Liver (tissue), 8 donors: ENCODE measurements at regions not wholly inside any gene's neighbourhood (a gene's known extent, or its start where the extent isn't known, plus 50 kb on each side); places are given as distances from the start of the nearest gene placed in this dataset.

Source experiments
- DNase-seq: peaks from one replicate; pipeline ENCODE4 v3.0.0-alpha.2; 2017; ENCODE audit warnings: low spot score
- H3K27ac ChIP-seq, 2 donors: one replicate each; pipeline ENCODE4 v1.7.0; 2013; ENCODE audit warnings: inconsistent platforms in 2 of 2, low read length in 2 of 2, control low read depth in 1 of 2, low read depth in 1 of 2, mild to moderate bottlenecking in 1 of 2
- H3K27me3 ChIP-seq, 4 donors: one replicate each; pipeline versions ENCODE4 v1.6.1 to v1.7.0; 2013; ENCODE audit warnings: low read length in 3 of 4, inconsistent platforms in 1 of 4, mild to moderate bottlenecking in 1 of 4, moderate library complexity in 1 of 4; ENCODE audit not compliant: control insufficient read depth in 4 of 4, insufficient read depth in 4 of 4
- H3K36me3 ChIP-seq, 4 donors: one replicate each; pipeline versions ENCODE4 v1.6.1 to v1.7.0; 2013; ENCODE audit warnings: low read length in 3 of 4, mild to moderate bottlenecking in 3 of 4, low read depth in 1 of 4, moderate library complexity in 1 of 4; ENCODE audit not compliant: control insufficient read depth in 4 of 4, insufficient read depth in 3 of 4
- H3K4me1 ChIP-seq, 4 donors: one replicate each; pipeline versions ENCODE4 v1.6.1 to v1.7.0; 2013; ENCODE audit warnings: low read length in 3 of 4, mild to moderate bottlenecking in 3 of 4, moderate library complexity in 1 of 4; ENCODE audit not compliant: control insufficient read depth in 4 of 4, insufficient read depth in 4 of 4
- H3K4me3 ChIP-seq, 3 donors: one replicate each; pipeline versions ENCODE4 v1.6.1 to v1.7.0; 2013; ENCODE audit warnings: low read length in 3 of 3, control low read depth in 1 of 3, low read depth in 1 of 3, mild to moderate bottlenecking in 1 of 3
- H3K9ac ChIP-seq, 2 donors: one replicate each; pipeline ENCODE4 v1.7.0; 2013; ENCODE audit warnings: low read length in 2 of 2, mild to moderate bottlenecking in 2 of 2, moderate library complexity in 2 of 2, control low read depth in 1 of 2, low read depth in 1 of 2
- H3K9me3 ChIP-seq, 4 donors: one replicate each; pipeline versions ENCODE4 v1.6.1 to v1.7.0; 2013; ENCODE audit warnings: low read length in 3 of 4; ENCODE audit not compliant: control insufficient read depth in 4 of 4
- ATF3 ChIP-seq: IDR thresholded peaks from 2 replicates; pipeline ENCODE4 v1.6.1; 2016; ENCODE audit warnings: antibody characterized with exemption
- CTCF ChIP-seq: fragments of 150-350 bp; IDR thresholded peaks from 2 replicates; pipeline ENCODE4 v1.5.1; 2017; ENCODE audit warnings: improper control_type of control experiment, low read depth, low read length; ENCODE audit not compliant: missing input control
- EGR1 ChIP-seq, 2 donors: IDR thresholded peaks; 2 replicates each; pipeline ENCODE4 v1.6.1; 2016 to 2018; ENCODE audit warnings: antibody characterized with exemption in 2 of 2, low read depth in 2 of 2
- FOXA1 ChIP-seq: IDR thresholded peaks from 2 replicates; pipeline ENCODE4 v1.6.1; 2016; ENCODE audit warnings: antibody characterized with exemption
- FOXA2 ChIP-seq: IDR thresholded peaks from 2 replicates; pipeline ENCODE4 v1.6.1; 2016; ENCODE audit warnings: antibody characterized with exemption
- GABPA ChIP-seq, 2 donors: IDR thresholded peaks in 1 of 2; conservative IDR thresholded peaks in 1 of 2; 2 replicates each; pipeline ENCODE4 v1.6.1; 2016; ENCODE audit warnings: antibody characterized with exemption in 2 of 2, mild to moderate bottlenecking in 1 of 2, moderate library complexity in 1 of 2
- HNF4A ChIP-seq, 2 donors: conservative IDR thresholded peaks; 2 replicates each; pipeline ENCODE4 v1.6.1; 2016; ENCODE audit warnings: antibody characterized with exemption in 2 of 2, mild to moderate bottlenecking in 2 of 2
- HNF4G ChIP-seq: IDR thresholded peaks from 2 replicates; pipeline ENCODE4 v1.6.1; 2016; ENCODE audit warnings: antibody characterized with exemption
- JUND ChIP-seq, 2 donors: IDR thresholded peaks; 2 replicates each; pipeline ENCODE4 v1.6.1; 2016; ENCODE audit warnings: antibody characterized with exemption in 2 of 2
- MAX ChIP-seq: IDR thresholded peaks from 2 replicates; pipeline ENCODE4 v1.6.1; 2016; ENCODE audit warnings: antibody characterized with exemption
- NR2F2 ChIP-seq: IDR thresholded peaks from 2 replicates; pipeline ENCODE4 v1.6.1; 2016; ENCODE audit warnings: antibody characterized with exemption
- RAD21 ChIP-seq, 2 donors: IDR thresholded peaks; 2 replicates each; pipeline ENCODE4 v1.6.1; 2016; ENCODE audit warnings: antibody characterized with exemption in 2 of 2, mild to moderate bottlenecking in 2 of 2
- RXRA ChIP-seq, 2 donors: IDR thresholded peaks; 2 replicates each; pipeline ENCODE4 v1.6.1; 2017 to 2018; ENCODE audit warnings: antibody characterized with exemption in 2 of 2, mild to moderate bottlenecking in 1 of 2
- TAF1 ChIP-seq: conservative IDR thresholded peaks from 2 replicates; pipeline ENCODE4 v1.6.1; 2016; ENCODE audit warnings: antibody characterized with exemption, mild to moderate bottlenecking
- YY1 ChIP-seq: IDR thresholded peaks from 2 replicates; pipeline ENCODE4 v1.6.1; 2016; ENCODE audit warnings: antibody characterized with exemption, mild to moderate bottlenecking
- WGBS: extraction: QIAGEN DNeasy Blood & Tissue Kit; methylation state at CpG from one replicate; pipeline ENCODE4 v1.1.7; 2013; 5-methylcytosine and 5-hydroxymethylcytosine counted together
- TF ChIP-seq, protein P1 (sequence below): IDR thresholded peaks from 2 replicates; pipeline ENCODE4 v1.6.1; 2016; ENCODE audit warnings: antibody characterized with exemption, mild to moderate bottlenecking
- TF ChIP-seq, protein P2 (sequence below): IDR thresholded peaks from 2 replicates; pipeline ENCODE4 v1.6.1; 2016; ENCODE audit warnings: antibody characterized with exemption
- donor health status: healthy.
- donor health status: healthy.
- donor health status: healthy.
- donor health status: healthy.
- donor health status: healthy.

DNA sequence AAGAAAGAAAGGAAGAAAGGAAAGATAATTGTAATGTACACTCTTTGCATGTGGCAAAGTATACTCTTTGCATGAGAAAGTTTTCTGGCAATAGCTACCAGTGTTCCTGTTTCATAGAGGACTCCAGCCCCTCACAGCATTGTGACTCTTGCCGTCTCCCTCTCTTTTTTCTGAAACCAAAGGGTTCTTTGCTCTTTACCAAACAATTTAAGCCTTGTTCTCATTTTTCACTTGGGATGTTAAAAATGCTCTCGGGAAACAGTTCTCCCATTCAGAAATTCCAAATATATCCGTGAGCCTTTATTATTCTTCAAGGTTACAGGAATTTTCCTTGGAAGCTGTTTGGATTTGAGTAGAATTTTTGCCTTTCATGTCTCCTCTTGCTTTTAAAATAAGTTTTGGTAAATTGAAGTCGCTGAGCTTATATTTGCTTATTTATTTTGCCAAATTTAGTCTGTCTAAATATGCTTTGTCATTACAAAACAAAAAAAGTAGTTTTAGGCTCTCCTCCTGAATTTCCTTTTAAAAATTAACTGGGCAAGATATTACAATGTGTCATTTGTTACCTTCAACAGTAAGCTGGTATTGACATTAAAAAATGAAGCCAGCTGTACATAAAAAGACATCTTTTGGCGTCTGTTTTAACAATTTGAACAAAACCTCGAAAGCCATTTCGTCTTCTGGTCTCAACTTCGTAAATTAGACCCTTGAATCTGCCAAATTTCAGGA is 103.8 kb upstream of the ARMC2 start:
- TF ChIP-seq TAF1 = no peak
- TF ChIP-seq HNF4A (conservative IDR thresholded peaks at IDR 0.05) = peak in 1 of 2 donors; percentile 12
- peak; percentile 22 for TF ChIP-seq FOXA2
- no peak for TF ChIP-seq RAD21 (IDR thresholded peaks at IDR 0.05)
- no peak for TF ChIP-seq FOXA1
- Histone ChIP-seq H3K4me1 (peaks cover 5 to 26% (median 16%) of the 10 kb centered on the region in 4 donors), H3K27ac (no peak overlapping the region), H3K4me3 (no peak overlapping the region), H3K9me3 (no peaks in the 10 kb centered on the region), H3K27me3 (no peaks in the 10 kb centered on the region), H3K36me3 (no peaks in the 10 kb centered on the region), H3K9ac (no peak overlapping the region)
- 41% methylated on average over 8 of the region's 8 CpGs for WGBS
- no peak for DNase-seq

- Histone ChIP-seq H3K4me1 (peaks cover 5 to 25% (median 16%) of the 10 kb centered on the region in 4 donors), H3K36me3 (no peaks in the 10 kb centered on the region), H3K27ac (no peak overlapping the region), H3K9me3 (no peaks in the 10 kb centered on the region), H3K4me3 (no peak overlapping the region), H3K9ac (no peak overlapping the region), H3K27me3 (no peaks in the 10 kb centered on the region)
- no peak for DNase-seq
- TF ChIP-seq CTCF (no peak), MAX (no peak), ATF3 (no peak), TAF1 (no peak), EGR1 (IDR thresholded peaks at IDR 0.05; ENCODE audit: low read depth in 2 of 2) (no peak), HNF4G (no peak), RAD21 (IDR thresholded peaks at IDR 0.05) (no peak), FOXA2 (no peak), YY1 (no peak), GABPA (IDR thresholded peaks at IDR 0.05 in 1 of 2, conservative IDR thresholded peaks at IDR 0.05 in 1 of 2) (no peak), JUND (IDR thresholded peaks at IDR 0.05) (no peak), NR2F2 (no peak), RXRA (IDR thresholded peaks at IDR 0.05) (no peak), HNF4A (conservative IDR thresholded peaks at IDR 0.05) (no peak)
- TF ChIP-seq, protein P1, sequence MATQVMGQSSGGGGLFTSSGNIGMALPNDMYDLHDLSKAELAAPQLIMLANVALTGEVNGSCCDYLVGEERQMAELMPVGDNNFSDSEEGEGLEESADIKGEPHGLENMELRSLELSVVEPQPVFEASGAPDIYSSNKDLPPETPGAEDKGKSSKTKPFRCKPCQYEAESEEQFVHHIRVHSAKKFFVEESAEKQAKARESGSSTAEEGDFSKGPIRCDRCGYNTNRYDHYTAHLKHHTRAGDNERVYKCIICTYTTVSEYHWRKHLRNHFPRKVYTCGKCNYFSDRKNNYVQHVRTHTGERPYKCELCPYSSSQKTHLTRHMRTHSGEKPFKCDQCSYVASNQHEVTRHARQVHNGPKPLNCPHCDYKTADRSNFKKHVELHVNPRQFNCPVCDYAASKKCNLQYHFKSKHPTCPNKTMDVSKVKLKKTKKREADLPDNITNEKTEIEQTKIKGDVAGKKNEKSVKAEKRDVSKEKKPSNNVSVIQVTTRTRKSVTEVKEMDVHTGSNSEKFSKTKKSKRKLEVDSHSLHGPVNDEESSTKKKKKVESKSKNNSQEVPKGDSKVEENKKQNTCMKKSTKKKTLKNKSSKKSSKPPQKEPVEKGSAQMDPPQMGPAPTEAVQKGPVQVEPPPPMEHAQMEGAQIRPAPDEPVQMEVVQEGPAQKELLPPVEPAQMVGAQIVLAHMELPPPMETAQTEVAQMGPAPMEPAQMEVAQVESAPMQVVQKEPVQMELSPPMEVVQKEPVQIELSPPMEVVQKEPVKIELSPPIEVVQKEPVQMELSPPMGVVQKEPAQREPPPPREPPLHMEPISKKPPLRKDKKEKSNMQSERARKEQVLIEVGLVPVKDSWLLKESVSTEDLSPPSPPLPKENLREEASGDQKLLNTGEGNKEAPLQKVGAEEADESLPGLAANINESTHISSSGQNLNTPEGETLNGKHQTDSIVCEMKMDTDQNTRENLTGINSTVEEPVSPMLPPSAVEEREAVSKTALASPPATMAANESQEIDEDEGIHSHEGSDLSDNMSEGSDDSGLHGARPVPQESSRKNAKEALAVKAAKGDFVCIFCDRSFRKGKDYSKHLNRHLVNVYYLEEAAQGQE = no peak
- TF ChIP-seq, protein P2, sequence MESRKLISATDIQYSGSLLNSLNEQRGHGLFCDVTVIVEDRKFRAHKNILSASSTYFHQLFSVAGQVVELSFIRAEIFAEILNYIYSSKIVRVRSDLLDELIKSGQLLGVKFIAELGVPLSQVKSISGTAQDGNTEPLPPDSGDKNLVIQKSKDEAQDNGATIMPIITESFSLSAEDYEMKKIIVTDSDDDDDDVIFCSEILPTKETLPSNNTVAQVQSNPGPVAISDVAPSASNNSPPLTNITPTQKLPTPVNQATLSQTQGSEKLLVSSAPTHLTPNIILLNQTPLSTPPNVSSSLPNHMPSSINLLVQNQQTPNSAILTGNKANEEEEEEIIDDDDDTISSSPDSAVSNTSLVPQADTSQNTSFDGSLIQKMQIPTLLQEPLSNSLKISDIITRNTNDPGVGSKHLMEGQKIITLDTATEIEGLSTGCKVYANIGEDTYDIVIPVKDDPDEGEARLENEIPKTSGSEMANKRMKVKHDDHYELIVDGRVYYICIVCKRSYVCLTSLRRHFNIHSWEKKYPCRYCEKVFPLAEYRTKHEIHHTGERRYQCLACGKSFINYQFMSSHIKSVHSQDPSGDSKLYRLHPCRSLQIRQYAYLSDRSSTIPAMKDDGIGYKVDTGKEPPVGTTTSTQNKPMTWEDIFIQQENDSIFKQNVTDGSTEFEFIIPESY = no peak
- WGBS = 89% methylated on average over 5 of the region's 5 CpGs
Measured at GRCh38 chr6:108744996-108745395, 103.2 kb upstream of the ARMC2 start.
